RKO (cell line): ENCODE measurements at regions not wholly inside any gene's neighbourhood (a gene's known extent, or its start where the extent isn't known, plus 50 kb on each side); places are given as distances from the start of the nearest gene placed in this dataset.
A peak's percentile ranks its signal among the peaks of the same experiment; 100 is the strongest.
"Not testable (repeated sequence)": the region's sequence is repeated elsewhere in the genome, so short reads cannot be mapped to it uniquely, and the experiment has no call there.

Source experiments
- DNase-seq: peaks from one replicate; pipeline ENCODE4 v3.0.0-alpha.2; 2016; ENCODE audit warnings: low spot score

DNA sequence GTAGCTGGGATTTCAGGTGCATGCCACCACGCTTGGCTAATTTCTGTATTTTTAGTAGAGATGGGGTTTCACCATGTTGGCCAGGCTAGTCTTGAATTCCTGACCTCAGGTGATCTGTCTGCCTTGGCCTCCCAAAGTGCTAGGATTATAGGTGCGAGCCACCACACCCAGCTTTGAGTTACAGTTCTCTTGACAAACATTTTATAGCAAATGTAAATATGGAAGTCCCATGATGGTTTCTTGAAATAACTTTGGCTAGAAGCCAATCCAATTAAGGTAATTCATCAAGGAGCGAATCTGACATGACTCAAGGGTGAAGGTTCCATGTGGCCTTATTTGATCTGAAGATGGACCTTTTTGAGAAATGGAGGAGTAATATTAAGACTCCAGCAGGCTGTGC lies 76.2 kb upstream of the RFLNA start:
- not testable (repeated sequence) for DNase-seq

DNA sequence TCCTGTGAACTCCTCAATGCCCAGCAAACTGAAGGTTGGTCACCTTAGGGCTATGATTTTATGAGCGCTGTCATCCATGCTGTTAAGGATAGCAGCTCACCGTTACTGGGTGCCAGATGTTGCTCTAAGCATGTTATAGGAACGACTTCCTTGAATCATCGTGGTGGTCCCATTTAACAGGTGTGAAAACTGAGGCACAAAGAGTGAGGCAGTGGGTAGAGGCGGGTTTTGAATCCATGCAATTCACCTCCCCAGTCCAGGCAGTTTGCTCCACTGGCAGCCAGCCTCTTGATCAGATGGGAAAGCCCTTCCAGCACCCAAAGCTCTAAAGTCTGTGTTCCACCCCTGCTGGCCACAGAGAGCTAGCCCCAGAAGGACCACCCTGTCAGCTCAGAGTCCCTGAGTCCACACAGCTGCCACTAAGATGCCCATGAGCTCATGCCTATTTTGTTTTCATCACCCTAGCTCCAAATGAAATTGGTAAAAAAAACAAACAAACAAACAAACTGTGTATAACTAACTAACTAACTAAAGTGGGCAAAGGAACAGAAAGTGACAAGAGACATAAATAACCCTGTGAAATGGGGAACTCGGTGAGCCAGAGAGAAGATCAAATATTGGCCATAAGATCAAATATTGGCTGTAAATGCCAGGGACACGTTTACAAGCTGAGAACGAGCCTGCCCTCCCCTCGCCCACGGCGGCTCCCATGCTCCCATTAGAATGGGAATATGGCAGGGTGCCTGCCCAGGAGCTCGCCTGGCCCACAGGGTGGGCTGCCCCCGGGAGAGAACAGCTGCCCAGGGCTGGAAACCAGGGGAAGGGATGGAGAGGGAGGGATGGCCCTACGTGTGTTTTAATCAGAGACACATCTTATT lies 72.3 kb upstream of the RFLNA start:
- DNase-seq: no peak

DNA sequence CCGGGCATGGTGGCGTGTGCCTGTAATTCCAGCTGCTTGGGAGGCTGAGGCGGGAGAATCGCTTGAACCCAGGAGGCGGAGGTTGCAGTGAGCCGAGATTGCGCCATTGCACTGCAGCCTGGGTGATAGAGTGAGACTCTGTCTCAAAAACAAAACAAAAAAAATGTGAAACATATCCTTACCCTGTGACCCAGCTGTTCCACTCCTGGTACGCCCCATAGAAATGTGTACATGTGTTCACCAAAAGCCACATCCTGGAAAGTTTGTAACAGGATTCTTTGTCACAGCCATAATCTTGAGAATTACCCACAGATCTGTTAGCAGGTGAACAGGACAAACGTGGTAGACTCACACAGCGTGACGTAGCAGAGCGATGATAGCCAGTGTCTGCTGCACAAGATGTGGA lies 71.2 kb upstream of the RFLNA start:
- DNase-seq: not testable (repeated sequence)

DNA sequence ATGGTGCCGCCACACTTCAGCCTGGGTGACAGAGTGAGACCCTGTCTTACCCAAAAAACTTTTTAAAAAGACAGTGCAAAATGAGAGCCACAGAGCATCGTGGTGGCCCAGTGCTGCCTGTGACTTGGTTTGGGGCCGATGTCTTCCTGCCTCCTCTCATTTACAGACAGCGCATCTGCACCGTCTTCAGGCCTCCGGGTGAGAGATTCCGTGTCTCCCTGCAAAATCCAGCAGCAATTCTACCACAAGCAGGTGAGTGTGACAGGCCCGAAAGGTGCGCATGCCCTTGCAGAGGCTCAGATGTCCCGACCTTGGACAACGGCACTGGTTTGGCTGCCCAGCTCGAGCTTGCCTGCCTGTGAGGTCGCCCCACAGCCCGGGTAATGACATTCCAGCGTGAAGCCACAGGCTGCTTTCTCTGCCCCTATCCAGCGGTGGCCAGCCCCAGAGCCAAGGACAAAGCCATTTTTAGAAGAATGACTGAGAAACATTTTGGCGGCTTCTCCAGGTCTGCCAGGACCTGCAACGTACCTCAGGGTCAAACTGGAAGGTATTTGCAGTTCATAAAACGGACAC lies 70.3 kb upstream of the RFLNA start:
- no peak for DNase-seq

DNA sequence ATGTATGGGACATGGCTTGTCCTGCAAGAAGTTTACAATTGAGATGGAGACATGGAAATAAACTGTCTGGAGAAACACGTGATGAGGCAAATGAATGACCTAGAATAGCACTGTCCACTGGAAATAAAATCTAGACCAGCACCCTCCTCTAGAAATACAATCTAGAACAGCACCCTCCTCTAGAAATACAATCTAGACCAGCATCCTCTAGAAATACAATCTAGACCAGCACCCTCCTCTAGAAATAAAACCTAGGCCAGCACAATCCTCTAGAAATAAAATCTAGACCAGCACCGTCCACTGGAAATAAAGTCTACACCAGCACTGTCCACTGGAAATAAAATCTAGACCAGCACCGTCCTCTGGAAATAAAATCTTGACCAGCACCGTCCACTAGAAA lies 69.2 kb upstream of the RFLNA start:
- no peak for DNase-seq

DNA sequence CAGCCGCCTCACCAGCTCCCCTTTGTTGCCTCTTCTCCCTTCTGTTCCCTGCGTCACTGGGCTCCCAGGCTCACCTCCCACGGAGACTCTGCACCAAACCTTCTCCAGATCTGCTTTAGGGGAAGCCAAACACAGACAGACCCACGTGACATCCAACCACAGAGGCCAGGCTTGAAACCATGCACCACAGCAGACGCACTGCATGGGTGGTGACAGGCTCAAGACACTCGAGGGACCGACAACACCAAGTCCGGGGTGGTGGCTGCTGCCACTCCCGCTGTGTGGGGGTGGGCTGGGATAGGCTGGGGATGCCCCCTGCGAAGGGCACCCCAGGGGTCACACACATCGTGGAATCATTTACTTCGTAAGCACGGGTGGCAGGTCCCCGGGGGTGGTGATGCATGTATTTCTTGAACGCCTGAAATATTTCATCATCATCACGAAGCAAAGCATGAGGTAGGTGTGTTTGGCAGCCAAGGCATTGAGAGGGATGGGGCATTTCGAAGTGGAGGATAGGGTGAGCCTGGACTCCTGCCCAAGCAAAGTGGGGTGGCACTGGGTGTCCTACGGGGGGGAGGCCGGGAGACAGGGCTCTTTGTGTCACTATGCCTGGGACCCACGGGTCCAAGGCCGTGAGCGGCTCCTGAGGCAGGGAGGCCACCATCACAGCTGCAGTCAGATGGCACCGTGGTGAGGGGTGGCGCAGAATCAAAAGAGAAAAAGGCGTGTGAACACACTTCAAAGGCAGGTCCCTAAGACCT lies 66.8 kb upstream of the RFLNA start:
- DNase-seq: no peak

DNA sequence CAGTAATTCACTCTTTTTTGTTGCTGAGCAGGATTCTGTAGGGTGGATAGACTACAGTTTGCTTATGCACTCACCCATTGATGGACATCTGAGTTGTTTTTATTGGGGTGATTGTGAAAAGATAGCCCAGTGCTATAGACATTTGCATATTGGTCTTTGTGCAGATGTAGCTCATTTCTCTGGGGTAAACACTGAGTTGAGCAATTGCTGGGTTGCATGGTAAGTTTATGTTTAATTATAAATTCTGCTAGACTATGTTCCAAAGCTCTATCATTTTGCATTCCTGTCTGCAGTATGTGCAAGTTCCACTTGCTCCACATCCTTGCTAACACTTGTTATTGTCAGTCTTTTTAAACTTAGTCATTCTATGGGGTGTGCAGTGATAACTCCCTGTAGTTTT lies 65.4 kb upstream of the RFLNA start:
- DNase-seq: no peak

DNA sequence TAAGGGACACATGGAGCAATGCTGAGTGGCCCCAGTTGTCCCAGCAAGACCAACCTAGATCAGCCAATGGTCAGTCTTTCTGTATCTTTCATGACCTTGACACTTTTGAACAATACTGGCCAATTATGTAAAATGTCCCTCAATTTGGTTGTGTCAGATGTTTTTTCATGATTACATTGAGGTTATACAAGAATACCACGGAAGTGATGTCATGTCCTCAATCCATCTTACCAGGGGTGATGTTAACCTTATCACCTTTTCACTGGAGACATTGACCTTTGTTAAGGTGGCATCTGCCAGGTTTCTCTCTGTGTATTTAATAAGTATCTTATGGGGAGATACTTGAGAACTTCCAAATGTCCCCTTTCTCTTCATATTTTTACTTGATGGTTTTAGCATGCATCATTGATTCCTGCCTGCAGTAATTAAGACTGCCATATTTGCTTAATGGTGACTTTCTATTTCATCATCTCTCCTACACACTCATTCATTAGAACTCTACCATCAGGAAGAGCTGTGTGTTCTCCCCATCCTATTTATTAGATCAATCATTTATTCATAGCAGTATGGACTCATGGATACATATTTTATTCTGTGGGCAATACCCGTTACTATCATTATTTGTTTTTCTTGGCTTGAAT lies 64.7 kb upstream of the RFLNA start:
- no peak for DNase-seq

DNA sequence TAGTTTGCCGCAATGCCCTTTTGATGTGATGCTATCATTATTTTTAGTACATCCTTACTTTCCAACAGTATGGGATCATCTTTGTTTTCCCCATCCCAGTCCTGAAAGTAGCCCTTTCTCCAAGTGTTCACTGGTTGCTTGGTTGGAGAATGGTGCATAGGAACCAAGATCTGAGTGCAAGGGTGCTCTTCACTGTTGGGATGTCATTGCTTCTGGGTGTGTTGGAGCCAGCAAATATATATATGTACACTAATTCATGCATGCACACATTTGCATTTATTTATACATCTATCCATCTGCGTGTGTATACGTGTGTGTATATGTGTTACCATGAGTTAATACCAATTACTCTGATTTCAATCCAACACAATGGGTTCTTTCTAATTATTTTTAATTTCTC lies 64.1 kb upstream of the RFLNA start:
- no peak for DNase-seq

DNA sequence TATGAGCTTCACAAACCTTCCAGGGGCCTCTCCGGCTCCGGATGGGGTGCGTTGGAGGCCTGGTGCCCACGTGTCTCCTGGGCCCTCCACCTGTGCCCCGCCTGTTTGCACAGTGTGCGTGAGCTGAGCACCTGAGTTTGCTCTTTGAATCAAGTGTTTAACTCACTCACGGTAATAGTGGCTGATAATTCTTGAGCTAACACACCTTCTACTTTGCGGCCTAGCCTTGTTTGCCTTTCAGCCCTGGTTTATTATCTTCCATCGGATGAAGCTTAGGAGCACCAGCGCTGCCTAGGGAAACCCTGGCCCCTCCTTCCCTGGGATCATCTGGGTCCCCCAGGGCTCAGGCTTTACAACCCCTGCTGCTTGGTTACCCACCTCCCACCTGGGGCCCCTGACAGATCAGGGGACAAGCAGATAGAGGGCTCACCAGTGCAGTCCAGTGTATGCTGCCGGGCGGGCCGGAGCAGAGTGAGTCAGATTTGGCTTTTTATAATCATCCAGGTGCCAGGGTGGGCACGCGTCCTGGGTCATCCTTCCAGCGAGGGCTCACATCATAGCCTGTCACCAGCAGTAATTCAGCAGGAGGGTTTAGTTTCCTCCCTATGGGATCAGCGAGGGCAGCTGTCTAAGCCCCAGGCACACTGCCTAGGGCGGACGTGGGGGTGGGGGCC lies 62.8 kb upstream of the RFLNA start:
- no peak for DNase-seq

DNA sequence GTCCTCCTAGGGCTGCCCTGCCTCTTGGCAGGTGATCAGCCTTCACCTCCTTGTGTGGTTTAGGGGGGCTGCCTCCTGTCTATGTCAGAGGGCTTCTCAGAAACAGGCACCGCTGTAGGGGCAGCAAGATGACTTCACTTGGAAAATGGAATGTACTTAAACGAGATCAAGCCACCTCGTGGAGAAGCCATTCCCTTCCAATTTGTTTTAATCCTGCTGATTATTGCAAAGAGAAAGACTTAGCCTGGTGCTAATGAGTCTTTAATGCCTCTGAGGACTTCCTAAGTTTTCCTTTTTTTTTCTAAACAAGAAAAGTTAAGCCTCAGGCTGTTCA lies 62.3 kb upstream of the RFLNA start:
- DNase-seq: no peak

DNA sequence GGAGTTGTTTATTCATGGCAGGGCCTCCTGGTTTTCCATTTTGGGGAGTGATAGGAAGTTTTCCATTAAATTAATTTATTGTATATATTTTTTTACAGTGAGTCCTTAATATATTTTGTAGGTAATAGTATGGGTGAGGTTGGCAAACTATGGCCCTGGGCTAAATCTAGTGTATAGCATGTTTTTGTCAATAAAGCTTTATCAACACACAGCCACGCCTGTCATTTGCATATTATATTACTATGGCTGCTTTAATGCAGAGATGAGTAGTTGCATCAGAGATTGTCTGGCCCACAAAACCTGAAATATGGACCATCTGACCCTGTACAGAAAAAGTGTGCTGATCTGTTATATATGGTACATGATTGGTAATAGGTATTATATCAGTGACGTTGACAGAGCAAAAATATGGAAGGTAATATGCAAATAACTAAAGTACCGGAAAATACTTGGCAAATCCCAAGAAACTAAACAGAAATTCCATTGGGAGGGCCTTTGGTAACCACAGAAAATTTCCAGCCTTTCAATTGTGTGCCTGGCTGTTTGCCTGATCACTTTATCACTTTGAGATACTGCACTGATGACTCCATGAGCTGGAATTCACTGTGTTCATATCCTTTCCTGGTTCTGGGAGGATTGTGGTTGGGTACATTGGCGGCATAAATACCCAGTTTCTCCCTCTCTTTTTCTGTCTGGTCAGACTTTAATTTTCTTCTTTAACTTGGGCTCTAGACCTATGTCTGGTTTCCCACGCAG lies 61.7 kb upstream of the RFLNA start:
- no peak for DNase-seq

DNA sequence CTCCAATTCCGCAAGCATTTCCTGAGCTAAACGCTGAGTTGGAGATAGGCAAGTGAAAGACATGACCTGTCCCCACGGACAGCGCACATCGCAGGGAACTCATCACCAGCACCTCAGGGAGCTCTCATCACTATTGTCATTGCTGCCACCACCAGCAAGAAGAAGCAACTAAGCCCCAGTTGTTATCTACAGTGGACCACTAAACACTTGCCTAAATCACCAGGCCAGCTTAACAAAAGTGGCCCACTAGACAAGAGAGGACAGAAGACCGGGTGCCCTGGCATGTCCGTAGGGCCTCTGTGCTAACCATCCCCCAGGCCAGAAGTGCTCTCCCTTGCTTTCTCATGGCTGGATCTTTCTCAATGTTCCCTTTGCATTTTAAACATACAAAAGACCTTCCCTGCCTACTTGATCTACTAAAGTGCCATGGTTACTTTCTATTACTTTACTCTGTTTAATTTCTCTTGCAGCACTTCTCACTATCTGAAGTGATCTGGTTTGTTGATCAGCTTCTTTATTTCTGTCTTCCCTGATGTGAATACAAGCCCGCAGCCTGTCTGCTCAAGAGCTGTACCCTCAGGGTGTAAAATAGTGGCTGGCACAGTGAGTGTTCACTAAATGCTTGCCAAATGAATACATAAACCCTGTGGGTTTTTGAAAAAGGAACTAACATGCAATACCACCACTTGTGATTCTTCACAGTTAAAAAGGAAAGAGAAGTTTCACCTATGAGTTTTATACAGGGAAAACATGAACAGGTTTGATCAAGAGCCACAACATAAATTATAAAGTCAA lies 60.9 kb upstream of the RFLNA start:
- no peak for DNase-seq

DNA sequence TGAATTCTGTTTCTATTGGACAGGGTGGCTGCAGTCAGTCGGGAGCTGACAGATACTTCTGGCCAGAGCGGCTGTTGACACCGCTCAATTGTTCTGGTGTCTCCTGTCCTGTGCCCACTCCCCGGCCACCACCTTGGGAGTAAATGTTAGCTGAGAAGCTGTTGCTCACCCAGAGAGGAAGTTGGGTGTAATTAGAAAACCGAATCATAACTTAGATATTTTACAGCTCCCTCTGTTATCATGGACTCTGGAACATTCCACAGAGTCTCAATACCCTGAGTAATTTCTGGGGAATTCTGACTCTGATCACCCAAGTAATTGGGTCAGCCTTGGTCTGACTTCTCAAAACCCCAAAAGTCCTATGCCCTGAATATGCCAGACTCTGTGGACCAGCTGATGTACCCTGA lies 58.3 kb upstream of the RFLNA start:
- DNase-seq: peak; percentile 3

DNA sequence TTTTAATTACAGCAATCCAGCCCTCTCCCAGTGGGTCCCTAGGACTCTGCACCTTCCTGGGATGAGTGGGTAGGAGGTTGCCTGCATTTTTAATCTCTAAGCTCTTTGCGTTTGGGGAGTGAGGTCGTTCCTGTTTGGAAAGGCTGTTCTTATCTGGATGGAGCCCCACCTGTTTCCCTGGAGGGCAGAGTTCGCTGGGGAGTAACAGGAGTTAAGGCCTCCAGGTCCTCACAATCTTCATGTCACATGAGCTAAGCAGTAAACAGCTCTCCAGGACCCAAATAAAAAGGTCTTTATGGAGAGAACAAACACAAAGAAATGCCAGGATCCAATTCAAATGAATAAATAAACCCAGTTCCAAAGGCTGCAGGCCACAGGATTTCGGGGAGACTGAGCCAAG lies 56.0 kb upstream of the RFLNA start:
- no peak for DNase-seq

DNA sequence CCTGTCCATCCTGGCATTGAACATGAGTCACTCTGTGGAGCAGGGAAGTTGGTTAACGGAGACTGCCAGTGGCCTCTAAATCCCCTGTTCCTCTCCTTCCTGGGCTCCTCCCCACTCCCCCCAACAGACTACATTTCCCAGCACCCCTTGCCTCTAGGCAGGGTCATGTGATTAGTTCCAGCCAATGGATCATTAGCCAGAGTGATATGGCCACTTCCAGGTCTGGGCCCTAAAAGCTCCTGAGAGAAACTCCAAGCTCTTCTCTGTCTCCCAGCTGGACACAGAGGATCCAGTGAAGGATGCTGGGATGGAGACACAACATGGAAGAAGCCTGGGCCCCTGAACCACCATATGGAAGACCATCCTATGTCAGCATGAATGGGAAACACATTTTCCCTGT lies 54.4 kb upstream of the RFLNA start:
- DNase-seq: peak; percentile 45

DNA sequence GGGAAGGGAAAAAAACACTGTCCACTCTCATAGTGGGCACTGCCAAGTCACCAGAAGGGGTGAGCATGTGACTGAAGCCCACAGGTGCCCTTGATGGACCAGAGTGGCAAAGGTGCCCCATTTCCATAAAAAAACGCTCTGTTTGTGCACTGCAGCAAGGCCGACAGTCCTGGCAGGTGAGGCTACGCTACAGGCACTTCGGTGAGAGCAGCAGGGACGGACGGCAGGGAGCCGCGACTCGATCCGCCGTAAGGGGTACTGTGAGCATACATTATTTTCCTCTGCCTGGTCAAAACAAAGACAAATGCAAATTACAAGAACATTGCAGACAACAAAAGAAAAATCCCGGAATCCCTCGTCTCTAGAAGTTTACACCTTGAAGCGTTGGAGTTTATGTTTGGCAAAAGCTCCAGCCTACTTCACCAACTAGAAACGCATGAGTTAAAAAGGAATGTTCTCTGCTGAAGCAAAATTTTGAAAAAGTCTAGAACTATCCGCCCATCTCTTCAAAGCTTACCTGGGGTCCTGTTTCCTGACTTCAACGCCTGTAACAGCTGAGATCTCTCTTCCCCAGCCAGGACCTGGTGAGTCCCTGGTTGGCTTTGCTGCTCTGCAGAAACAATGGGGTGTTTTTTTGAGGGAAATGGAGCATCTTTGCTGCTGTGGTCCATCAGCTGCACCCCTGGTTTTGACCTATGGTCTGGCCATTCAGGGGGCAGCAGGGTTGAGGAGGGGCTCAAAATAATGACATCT lies 52.9 kb upstream of the RFLNA start:
- no peak for DNase-seq

DNA sequence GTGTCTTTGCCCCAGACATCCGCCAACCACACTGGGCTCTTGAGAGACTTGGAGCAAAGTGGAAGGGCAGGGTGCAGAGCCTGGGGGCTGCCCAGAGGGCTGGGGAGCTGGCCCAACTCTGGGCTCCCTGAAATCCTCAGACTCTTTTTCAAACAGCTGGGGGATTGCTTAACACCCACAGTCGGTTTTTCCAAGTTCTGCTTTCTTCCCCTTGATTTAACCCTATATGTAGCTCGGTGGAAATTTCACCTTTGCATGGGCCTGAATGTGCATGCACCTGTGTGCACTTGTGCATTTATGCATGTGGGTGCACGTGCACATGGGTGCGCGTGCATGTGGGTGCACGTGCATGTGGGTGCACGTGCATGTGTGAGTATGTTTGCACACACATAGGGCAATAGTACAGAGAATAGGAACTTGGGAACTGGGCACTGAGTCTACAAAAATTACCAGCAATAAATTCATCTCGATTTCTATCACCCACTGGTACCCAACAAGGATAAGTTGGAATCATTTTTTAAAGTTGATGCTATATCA lies 52.3 kb upstream of the RFLNA start:
- DNase-seq: no peak

DNA sequence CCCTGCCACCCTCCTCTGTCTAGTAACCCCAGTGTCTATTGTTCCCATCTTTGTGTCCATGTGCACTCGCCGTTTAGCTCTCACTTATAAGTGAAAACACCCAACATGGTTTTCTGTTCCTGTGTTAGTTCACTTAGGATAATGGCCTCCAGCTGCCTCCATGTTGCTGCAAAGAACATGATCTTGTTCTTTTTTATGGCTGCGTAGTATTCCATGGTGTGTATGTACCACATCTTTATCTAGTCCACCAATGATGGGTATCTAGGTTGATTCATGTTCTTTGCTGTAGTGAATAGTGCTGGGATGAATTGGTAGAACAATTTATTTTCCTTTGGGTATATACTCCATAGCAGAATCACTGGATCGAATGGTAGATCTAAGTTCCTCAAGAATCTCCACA lies 51.0 kb upstream of the RFLNA start:
- DNase-seq: no peak
